H54 (cell line): ENCODE measurements at regions not wholly inside any gene's neighbourhood (a gene's known extent, or its start where the extent isn't known, plus 50 kb on each side); places are given as distances from the start of the nearest gene placed in this dataset.
"Not testable (repeated sequence)": the region's sequence is repeated elsewhere in the genome, so short reads cannot be mapped to it uniquely, and the experiment has no call there.

ENCODE experiments used
- DNase-seq: peaks from one replicate; pipeline ENCODE4 v3.0.0; 2011; ENCODE audit warnings: low spot score, mixed read lengths; ENCODE audit not compliant: insufficient read length
- FAIRE-seq: peaks from 3 replicates; lab custom pipeline; 2011; peaks lifted over from hg19 to GRCh38; lab: Jason Lieb, UNC
- POLR2A ChIP-seq: IDR thresholded peaks from 2 replicates; pipeline ENCODE4 v1.6.1; 2011; ENCODE audit warnings: low read depth, mild to moderate bottlenecking, low read length

DNA sequence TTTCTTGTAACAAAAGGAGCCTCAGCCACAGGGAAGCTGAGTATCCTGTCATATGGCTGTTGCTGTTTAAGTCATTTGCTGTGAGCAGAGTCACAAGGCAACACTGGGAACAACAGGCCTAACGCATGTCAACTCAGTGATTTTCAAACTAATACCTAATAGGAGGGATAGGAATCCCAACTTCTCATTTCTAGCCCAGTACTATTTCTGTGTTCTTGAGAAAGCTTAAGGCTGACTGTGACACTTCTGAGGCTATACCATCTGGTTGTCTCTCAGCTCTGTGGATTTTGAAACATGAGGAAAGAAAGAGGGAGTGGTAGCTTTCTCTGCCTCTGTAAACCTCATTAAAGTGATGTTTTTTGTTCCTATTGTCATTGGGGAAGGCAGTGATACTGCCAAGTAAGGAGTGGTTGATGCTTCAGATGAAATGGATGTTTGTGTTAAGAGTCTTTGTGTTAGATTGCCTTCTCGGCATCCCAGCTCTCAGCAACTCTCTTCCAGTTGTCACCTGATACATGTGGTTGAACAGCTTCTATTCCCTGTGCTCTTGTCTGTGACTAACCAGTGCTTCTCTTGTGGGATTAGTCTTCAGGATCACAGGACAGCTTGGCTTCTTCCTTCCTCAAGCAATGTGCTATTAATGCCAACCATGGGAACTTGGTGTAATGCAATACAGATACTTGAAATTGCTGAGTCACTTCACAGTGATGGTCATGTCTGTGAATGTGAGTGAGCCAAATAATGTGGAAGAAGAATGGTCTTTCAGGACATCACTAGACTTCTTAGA lies 166.8 kb upstream of the IVNS1ABP start:
- DNase-seq: peak; percentile 6
- no peak for FAIRE-seq

DNA sequence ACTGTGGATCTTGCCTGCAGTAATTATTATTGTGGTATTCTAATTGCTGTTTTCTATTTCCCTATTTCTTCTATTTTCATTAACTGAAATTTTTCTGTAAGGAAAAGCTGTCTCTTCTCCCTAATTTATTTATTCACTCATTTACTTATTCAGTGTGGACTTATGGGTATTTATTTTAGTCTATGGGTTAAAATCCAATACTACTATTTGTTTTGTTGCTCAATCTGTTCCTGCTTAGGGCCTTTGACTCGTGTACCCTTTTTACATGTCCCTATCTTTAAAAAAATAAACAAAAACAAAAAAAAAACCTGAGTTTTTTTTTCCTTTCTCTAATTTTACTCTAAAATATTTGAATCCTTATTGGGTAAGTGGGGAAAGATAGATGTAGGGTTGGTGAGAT lies 166.2 kb upstream of the IVNS1ABP start:
- FAIRE-seq (no peak), DNase-seq (no peak)
- no peak for TF ChIP-seq POLR2A

More for the DNA sequence above, 166.8 kb upstream of the IVNS1ABP start:
- TF ChIP-seq POLR2A: no peak

DNA sequence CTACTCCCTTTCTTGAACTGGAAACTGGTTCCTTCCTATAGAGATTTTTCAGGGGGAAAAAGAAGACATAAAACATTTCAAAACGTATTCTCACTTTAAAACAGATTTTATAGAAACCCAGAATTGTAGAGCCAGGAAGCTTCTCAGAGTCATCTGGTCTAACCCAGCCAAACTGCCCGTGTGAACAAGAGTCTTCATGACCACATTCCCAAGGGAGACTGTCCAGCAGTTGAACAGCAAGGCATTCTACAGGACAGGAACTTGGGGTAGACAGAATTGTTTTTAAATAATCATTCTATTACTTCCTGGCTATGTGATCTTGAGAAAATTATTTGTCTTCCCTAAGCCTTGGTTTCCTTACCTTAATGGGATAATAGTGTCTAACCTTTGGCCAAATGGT lies 163.5 kb upstream of the IVNS1ABP start:
- FAIRE-seq (no peak), DNase-seq (no peak)
- no peak for TF ChIP-seq POLR2A

DNA sequence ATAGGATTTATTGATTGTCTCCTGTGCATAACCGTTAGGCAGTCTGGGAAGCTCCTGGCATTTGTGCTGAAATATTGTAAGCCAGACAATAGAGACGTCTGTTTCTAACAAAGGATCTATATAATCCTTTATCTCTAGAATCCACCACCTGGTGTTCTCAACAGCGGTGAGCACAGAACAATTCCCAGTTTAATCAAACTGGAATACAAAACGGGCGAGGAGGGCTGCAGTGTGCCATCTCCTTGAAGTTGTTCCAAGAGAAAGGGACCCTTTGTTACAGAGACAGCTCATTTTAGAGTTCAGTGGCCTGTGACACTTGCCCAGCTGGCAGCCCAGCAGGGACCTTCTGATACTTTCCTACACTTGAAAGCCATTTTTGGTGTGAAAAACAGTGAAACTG lies 162.8 kb upstream of the IVNS1ABP start:
- FAIRE-seq (no peak), DNase-seq (no peak)
- TF ChIP-seq POLR2A: no peak

DNA sequence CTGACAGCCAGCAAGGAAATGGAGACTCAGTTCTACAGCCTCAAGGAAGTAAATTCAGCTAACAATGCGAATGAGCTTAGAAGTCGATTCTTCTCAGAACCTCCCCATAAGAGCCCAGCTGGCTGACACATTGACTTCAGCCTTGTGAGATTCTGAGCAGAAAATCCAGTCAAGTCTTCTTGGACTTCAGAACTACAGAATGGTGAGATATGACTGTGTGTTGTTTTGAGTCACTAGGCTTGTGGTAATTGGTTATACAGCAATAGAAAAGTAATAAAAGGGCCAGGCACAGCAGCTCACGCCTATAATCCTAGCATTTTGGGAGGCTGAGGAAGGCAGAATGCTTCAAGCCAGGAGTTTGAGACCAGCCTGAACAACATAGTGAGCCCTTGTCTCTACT lies 161.8 kb upstream of the IVNS1ABP start:
- TF ChIP-seq POLR2A: no peak
- no peak for FAIRE-seq
- no peak for DNase-seq

DNA sequence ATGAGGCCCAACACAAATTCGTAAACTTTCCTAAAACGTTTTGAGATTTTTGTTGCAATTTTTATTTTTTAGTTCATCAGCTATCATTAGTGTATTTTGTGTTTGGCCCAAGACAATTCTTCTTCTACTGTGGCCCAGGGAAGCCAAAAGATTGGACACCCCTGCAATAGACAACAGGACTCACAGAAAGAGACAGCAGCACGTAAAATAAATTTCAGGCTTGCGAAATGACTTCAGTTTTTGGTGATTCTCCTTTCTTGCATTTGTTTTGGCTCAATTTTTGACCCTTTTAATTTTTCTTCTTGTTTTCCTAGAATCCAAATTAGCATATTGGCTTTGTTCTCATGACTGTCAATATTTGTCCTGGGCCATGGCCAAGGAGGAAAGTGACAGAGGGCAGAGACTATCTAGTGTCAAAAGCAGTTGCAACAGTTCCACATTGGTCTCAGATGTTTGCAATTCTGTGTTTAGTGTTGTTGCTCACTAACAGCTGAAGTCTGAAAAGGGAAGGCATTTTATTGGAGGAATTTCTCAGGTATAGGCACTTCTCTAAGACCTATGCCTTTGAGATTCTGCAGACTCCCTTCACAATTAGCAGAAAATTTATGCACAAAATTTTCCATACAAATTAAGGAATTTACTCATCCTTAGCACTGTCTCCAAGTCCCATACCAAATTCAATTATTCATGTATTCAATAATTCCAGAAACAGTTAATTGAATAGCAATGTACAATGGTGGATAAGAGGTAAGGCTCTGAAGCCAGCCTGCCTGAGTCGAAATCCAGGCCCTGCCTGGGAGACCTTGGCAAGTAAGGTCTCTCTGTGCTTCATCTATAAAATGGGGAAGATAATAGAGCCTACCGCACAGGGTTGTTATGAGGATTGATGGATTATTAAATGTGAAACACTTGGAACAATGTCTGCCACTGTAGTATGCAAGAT lies 160.9 kb upstream of the IVNS1ABP start:
- no peak for TF ChIP-seq POLR2A
- FAIRE-seq (no peak), DNase-seq (no peak)

DNA sequence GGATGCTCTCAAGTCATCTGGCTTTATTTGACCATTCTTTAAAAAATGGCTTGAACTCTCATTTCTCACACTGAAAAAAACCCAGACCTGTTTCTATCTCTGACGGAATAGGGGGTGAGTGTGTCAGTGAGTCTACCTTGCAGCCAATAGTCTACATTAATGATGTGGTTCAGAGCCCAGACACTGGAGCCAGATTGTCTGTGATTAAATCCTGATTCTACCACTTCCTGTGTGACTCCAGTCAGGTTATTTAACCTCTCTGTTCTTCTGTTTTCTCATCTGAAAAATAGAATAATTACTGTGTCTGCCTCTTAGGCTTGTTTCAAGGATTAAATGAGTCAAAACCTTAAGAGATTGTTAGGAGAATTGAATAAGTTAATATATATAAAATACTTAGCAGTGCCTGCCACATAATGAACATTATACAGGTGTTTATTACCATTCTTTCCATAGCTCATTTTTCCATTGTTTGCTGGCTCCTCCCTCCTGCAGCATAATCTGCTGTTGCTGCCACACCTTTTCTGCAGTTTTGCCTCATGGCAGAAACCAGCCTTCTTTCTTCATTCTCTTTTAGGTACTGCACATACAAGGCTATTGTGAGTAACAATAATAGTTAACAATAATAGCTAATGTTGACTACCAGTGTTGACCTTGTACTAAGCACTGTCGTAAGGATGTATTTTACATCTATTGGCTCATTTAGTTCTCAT lies 157.6 kb upstream of the IVNS1ABP start:
- FAIRE-seq (no peak), DNase-seq (no peak)
- no peak for TF ChIP-seq POLR2A

DNA sequence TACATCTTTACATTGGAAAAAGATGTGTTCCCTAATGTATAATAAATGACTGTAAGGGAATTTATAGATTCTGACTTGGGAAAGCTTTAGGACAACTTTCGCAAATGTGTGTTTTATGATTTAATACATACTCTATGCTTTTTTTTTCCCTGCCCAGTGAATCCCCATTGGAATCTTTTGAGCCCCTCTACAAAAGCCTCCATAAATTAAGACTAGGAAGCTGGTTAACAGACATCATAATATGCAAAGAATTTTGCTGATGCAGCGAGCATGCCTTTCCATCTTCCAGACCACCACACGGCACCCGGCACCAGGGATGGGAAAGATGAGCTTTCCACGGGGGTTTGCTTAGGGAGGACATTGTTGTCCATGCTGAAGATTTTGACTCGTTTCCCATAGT lies 156.1 kb upstream of the IVNS1ABP start:
- FAIRE-seq (no peak), DNase-seq (no peak)
- no peak for TF ChIP-seq POLR2A

DNA sequence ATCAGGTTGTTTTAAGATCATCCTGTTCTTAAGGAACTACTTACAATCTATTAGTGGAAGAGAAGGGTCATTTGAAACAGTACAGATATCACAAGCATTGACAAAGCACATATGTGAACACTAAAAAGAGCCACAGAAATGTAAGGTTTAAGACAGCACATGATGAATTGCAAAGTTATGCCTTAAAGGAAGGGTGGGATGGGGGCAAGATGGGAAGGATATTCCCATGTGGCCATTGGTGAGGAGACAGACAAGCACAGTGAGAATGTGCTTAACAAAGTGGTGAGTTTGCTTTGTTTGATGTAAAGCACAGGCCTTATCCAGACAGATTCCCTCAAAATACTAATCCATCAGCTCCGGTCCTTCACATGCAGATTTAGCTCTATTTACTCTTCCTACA lies 151.6 kb upstream of the IVNS1ABP start:
- FAIRE-seq (no peak), DNase-seq (no peak)
- no peak for TF ChIP-seq POLR2A

DNA sequence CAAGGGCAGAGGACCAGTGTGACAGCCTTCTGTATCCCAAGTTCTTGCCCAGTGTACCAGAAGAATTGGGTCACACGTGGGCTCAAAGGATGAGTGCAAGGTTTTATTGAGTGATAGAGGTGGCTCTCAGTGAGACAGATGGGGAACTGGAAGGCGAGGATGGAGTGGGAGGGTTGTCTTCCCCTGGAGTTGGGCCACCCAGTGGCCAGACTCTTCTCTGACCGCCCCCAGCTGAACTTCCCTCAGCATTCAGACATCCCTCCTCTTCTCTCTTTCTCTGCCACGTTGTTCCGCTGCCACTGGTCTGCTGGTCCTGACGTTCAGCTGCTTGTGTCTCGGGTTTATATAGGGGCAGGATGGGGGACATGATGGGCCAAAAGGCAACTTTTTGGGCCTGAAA lies 150.1 kb upstream of the IVNS1ABP start:
- no peak for DNase-seq
- no peak for FAIRE-seq
- no peak for TF ChIP-seq POLR2A

DNA sequence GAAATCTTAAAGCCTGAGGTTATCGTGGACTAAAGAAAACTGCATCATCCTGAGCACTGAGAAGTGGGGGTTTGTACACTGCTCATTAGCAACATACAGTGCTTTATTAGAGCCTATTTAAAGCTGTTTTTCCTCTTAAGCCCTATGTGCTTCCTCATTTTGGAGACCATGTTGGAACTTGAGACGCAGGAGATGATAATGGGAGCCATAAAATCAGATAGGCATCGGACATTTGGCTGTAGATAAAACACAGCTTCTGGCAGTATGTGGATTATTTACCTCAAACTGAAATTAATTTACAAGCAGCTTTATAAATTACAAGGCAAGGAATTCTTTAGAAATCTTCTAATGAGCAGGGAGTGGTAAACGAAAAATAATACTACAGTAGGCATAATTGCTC lies 147.7 kb upstream of the IVNS1ABP start:
- FAIRE-seq (no peak), DNase-seq (no peak)
- no peak for TF ChIP-seq POLR2A

DNA sequence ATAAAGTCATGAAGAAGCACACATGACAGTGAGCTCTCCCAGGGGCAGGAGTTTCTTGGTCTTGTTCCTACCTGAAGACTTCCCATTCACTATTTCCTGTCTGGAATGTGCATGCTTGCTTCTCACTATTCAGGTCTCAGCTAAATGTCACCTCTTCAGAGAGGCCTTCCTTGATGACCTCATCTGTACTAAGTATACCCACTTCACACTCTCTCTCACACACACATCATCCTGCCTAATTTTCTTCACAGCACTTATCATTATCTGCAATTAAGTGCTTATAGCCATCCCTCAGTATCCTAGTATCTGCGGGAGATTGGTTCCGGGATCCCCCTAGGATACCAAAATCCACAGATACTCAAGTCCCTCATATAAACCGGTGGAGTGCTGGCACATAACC lies 146.4 kb upstream of the IVNS1ABP start:
- DNase-seq (no peak), FAIRE-seq (no peak)
- no peak for TF ChIP-seq POLR2A

DNA sequence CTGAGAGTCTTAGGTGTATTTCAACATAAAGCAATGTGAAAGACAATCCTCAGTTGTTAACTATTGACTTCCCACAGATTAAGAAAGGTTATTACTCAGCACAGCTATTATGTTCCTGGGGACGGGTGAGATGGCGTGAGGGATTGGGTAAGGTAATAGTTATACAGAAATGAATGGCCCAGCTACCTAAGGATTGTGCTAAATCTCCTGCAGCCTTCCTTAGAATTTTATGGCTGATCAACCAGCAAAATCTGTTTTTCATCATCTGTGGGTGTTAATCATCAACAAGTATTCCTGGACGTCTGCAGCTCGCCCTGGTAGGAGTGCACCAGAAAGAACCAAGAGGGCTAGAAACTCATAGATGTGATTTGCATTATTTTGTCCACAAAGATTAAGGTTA lies 146.0 kb upstream of the IVNS1ABP start:
- FAIRE-seq (no peak), DNase-seq (no peak)
- TF ChIP-seq POLR2A: no peak

DNA sequence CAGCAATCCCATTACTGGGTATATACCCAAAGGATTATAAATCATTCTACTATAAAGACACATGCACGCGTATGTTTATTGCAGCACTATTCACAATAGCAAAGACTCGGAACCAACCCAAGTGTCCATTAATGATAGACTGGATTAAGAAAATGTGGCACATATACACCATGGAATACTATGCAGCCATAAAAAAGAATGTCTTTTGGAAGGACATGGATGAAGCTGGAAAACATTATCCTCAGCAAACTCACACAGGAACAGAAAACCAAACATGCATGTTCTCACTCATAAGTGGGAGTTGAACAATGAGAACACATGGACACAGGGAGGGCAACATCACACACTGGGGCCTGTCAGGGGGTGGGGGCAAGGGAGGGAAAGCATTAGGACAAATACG lies 143.7 kb upstream of the IVNS1ABP start:
- not testable (repeated sequence) for FAIRE-seq

More for the DNA sequence above, 143.7 kb upstream of the IVNS1ABP start:
- not testable (repeated sequence) for DNase-seq
